GM12878 (cell line): ENCODE measurements at regions not wholly inside any gene's neighbourhood (a gene's known extent, or its start where the extent isn't known, plus 50 kb on each side); places are given as distances from the start of the nearest gene placed in this dataset.

ENCODE experiments used
- ATAC-seq: fragments of 200-7000 bp; cut with Tn5 transposase; 3 replicates; pipeline ENCODE4 v1.9.1; 2020; ENCODE audit warnings: mild to moderate bottlenecking, moderate library complexity
- BruUV-seq: library from RNA; stranded (reverse); fragments of 400-500 nt; replicated peaks from 2 replicates; lab custom pipeline; 2021; lab: Mats Ljungman, UMichigan
- CTCF ChIA-PET: fragments of 300-600 bp; sonication (Branson Sonifier 250); formaldehyde crosslinking; extraction: SDS; loops from one replicate; lab custom pipeline; 2021; ENCODE audit warnings: inconsistent platforms; lab: Yijun Ruan, JAX
- POLR2A ChIA-PET: fragments of 350-600 bp; formaldehyde crosslinking; extraction: SDS; loops from one replicate; lab custom pipeline; 2021; ENCODE audit warnings: inconsistent platforms; lab: Charles Lee
- RAD21 ChIA-PET: fragments of 300-600 bp; sonication (Branson Sonifier 250); formaldehyde crosslinking; loops from one replicate; lab custom pipeline; 2023; ENCODE audit warnings: antibody characterized with exemption; ENCODE audit not compliant: unreplicated experiment; lab: Charles Lee
- SMC1A ChIA-PET: fragments of 300-600 bp; sonication (Branson Sonifier 250); formaldehyde crosslinking; loops from one replicate; lab custom pipeline; 2023; ENCODE audit not compliant: unreplicated experiment, uncharacterized antibody; lab: Charles Lee
- DNase-seq: peaks from one replicate; pipeline ENCODE4 v3.0.0-alpha.2; 2011; ENCODE audit warnings: low read depth, low spot score
- FAIRE-seq: peaks from 3 replicates; lab custom pipeline; 2011; peaks lifted over from hg19 to GRCh38; lab: Jason Lieb, UNC
- H2AFZ ChIP-seq: 2 replicates; pipeline ENCODE4 v1.6.0; 2011; ENCODE audit warnings: low read depth, low read length, control low read depth; ENCODE audit not compliant: control insufficient read depth
- H3K27ac ChIP-seq: 2 replicates; pipeline ENCODE4 v1.5.1; 2011; ENCODE audit warnings: control low read depth; ENCODE audit not compliant: control insufficient read depth, insufficient read depth
- H3K27me3 ChIP-seq, 2 experiments: replicated peaks in 1 of 2; 2 replicates each; pipeline versions ENCODE4 v1.6.0 to v1.6.1; 2011; ENCODE audit warnings: low read length in 1 of 2; ENCODE audit not compliant: control insufficient read depth in 2 of 2, insufficient read depth in 2 of 2
- H3K36me3 ChIP-seq, 2 experiments: 2 replicates each; pipeline ENCODE4 v1.5.1; 2011; ENCODE audit warnings: low read length in 1 of 2; ENCODE audit not compliant: control insufficient read depth in 2 of 2, insufficient read depth in 2 of 2
- H3K4me1 ChIP-seq: 2 replicates; pipeline ENCODE4 v1.6.1; 2011; ENCODE audit warnings: mild to moderate bottlenecking, low read length, moderate library complexity, mixed read lengths; ENCODE audit not compliant: control insufficient read depth, insufficient read depth
- H3K4me2 ChIP-seq: 2 replicates; pipeline ENCODE4 v1.6.0; 2011; ENCODE audit warnings: control low read depth; ENCODE audit not compliant: control insufficient read depth, insufficient read depth
- H3K4me3 ChIP-seq: fragments of 200-600 bp; sonication (generic); 2 replicates; pipeline ENCODE4 v1.5.1; 2016
- H3K79me2 ChIP-seq: 2 replicates; pipeline ENCODE4 v1.6.0; 2011; ENCODE audit warnings: low read length; ENCODE audit not compliant: control insufficient read depth, insufficient read depth
- H3K9ac ChIP-seq: 2 replicates; pipeline ENCODE4 v1.8.0; 2011; ENCODE audit warnings: low read length, control low read depth, mixed read lengths; ENCODE audit not compliant: control insufficient read depth, insufficient read depth
- H3K9me3 ChIP-seq: replicated peaks from 3 replicates; pipeline ENCODE4 v1.5.1; 2011; ENCODE audit warnings: mild to moderate bottlenecking, low read length; ENCODE audit not compliant: control insufficient read depth, insufficient read depth
- H4K20me1 ChIP-seq: 2 replicates; pipeline ENCODE4 v1.6.0; 2011; ENCODE audit not compliant: control insufficient read depth, insufficient read depth
- MAX ChIP-seq: IDR thresholded peaks from 2 replicates; pipeline ENCODE4 v1.6.1; 2012; ENCODE audit warnings: low read depth, low read length, improper control_type of control experiment
- SMC3 ChIP-seq: IDR thresholded peaks from 2 replicates; pipeline ENCODE4 v1.6.1; 2011; ENCODE audit warnings: low read length, improper control_type of control experiment, borderline replicate concordance
- SRF ChIP-seq, 2 experiments: IDR thresholded peaks; 2 replicates each; pipeline ENCODE4 v1.6.1; 2011; ENCODE audit warnings: low read depth in 2 of 2, low read length in 2 of 2, mild to moderate bottlenecking in 1 of 2, moderate library complexity in 1 of 2
- ZNF274 ChIP-seq: IDR thresholded peaks from one replicate; pipeline ENCODE4 v1.8.0; 2011; ENCODE audit not compliant: insufficient read length, insufficient read depth
- in situ Hi-C: fragments of 300-500 bp; cut with MboI; formaldehyde crosslinking; loops from 9 replicates; pipeline ENCODE4 v1.14.3; 2018; ENCODE audit warnings: mixed read lengths
- intact Hi-C: fragments of 100-400 bp; cut with micrococcal nuclease; formaldehyde crosslinking; loops from one replicate; pipeline ENCODE4 v1.14.2; 2022; ENCODE audit not compliant: unreplicated experiment
- TF ChIP-seq, protein P1 (sequence below): fragments of 450-650 bp; IDR thresholded peaks from 2 replicates; pipeline ENCODE4 v1.6.1; 2016; ENCODE audit warnings: mild to moderate bottlenecking, moderate library complexity, borderline replicate concordance

- Histone ChIP-seq H3K4me2 (peak overlapping the region; percentile 39), H4K20me1 (no peaks in the 10 kb centered on the region), H3K4me1 (peaks cover 58% of the 10 kb centered on the region), H3K79me2 (no peaks in the 10 kb centered on the region; the same call in none of the 2 replicates), H3K27me3 (no peaks in the 10 kb centered on the region), H3K36me3 (no peaks in the 10 kb centered on the region), H3K9ac (no peak overlapping the region), H3K27ac (peak overlapping the region; percentile 72), H2AFZ (no peak overlapping the region), H3K9me3 (no peaks in the 10 kb centered on the region; the same call in 2 of the 3 replicates), H3K4me3 (no peak overlapping the region)
- no TSS peak for BruUV-seq
- CTCF ChIA-PET, result interaction anchor here (1.2 kb wide), 1 partner anchor 71 kb away, joined by 5 read pairs; no protein-coding TSS in a partner anchor
- RAD21 ChIA-PET, result interaction anchor here (1.0 to 8.9 kb wide), 2 partner anchors 25 to 39 kb away, joined by 4 to 91 read pairs; no protein-coding TSS in a partner anchor
- in situ Hi-C loops (no loop called here), intact Hi-C loops (loop anchor here (2.0 to 5.0 kb wide), 2 partner anchors 55 to 190 kb away; partner anchors contain the start of gene FUT8)
- ATAC-seq, result no peak
- POLR2A ChIA-PET, result interaction anchor here (1.0 kb wide), 1 partner anchor 55 kb away, joined by 3 read pairs; no protein-coding TSS in a partner anchor
- no peak for DNase-seq
- TF ChIP-seq, protein P1, sequence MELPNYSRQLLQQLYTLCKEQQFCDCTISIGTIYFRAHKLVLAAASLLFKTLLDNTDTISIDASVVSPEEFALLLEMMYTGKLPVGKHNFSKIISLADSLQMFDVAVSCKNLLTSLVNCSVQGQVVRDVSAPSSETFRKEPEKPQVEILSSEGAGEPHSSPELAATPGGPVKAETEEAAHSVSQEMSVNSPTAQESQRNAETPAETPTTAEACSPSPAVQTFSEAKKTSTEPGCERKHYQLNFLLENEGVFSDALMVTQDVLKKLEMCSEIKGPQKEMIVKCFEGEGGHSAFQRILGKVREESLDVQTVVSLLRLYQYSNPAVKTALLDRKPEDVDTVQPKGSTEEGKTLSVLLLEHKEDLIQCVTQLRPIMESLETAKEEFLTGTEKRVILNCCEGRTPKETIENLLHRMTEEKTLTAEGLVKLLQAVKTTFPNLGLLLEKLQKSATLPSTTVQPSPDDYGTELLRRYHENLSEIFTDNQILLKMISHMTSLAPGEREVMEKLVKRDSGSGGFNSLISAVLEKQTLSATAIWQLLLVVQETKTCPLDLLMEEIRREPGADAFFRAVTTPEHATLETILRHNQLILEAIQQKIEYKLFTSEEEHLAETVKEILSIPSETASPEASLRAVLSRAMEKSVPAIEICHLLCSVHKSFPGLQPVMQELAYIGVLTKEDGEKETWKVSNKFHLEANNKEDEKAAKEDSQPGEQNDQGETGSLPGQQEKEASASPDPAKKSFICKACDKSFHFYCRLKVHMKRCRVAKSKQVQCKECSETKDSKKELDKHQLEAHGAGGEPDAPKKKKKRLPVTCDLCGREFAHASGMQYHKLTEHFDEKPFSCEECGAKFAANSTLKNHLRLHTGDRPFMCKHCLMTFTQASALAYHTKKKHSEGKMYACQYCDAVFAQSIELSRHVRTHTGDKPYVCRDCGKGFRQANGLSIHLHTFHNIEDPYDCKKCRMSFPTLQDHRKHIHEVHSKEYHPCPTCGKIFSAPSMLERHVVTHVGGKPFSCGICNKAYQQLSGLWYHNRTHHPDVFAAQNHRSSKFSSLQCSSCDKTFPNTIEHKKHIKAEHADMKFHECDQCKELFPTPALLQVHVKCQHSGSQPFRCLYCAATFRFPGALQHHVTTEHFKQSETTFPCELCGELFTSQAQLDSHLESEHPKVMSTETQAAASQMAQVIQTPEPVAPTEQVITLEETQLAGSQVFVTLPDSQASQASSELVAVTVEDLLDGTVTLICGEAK, result no peak
- no peak for TF ChIP-seq SRF (IDR thresholded peaks at IDR 0.05; ENCODE audit: low read depth in 2 of 2, low read length in 2 of 2)
- TF ChIP-seq ZNF274, result no peak
- no peak for TF ChIP-seq MAX
- no peak for TF ChIP-seq SMC3
- no peak for FAIRE-seq
- SMC1A ChIA-PET, result interaction anchor here (0.9 to 11.3 kb wide), 3 partner anchors 9 to 54 kb away, joined by 3 to 135 read pairs (median 3); no protein-coding TSS in a partner anchor
These were observed 54.8 kb upstream of the FUT8 start for GRCh38 chr14:65357689-65358088.
